MM.1S (cell line): ENCODE measurements at regions not wholly inside any gene's neighbourhood (a gene's known extent, or its start where the extent isn't known, plus 50 kb on each side); places are given as distances from the start of the nearest gene placed in this dataset.

Experiments
- CTCF ChIP-seq: fragments of 300-600 bp; sonication (generic); IDR thresholded peaks from 2 replicates; pipeline ENCODE4 v1.5.1; 2016; ENCODE audit warnings: antibody characterized with exemption, low read length, mixed read lengths
- EZH2 ChIP-seq: fragments of 300-600 bp; sonication (generic); optimal IDR thresholded peaks from 2 replicates; pipeline ENCODE3; 2017; ENCODE audit warnings: low read depth, mild to moderate bottlenecking, antibody characterized with exemption, low read length, mixed read lengths

GRCh38 chr3:18258492-18258891 lies 166.6 kb downstream of the SATB1 start:
- TF ChIP-seq CTCF (no peak), EZH2 (no peak)
